ENCODE measurements at regions not wholly inside any gene's neighbourhood (a gene's known extent, or its start where the extent isn't known, plus 50 kb on each side); places are given as distances from the start of the nearest gene placed in this dataset.
"Not testable (repeated sequence)": the region's sequence is repeated elsewhere in the genome, so short reads cannot be mapped to it uniquely, and the experiment has no call there.

DNA sequence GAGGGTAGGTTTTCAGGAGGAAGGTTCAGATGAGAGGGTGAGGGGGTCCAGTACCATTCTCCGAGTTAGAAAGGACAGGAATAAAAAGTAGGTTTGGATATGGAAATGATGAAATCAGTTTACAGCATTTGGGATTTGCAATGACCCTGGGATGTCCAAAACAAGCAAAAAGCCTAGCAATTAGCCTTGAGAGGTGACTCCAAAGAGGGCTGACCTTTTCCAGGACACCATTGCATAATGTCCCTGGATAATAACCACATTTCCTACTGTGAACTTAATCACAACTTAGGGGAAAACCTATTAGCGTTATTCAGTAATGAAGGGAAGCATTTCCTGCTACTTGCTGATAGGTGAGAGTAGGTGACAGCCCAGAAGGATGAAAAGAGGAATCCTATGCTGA lies 101.4 kb upstream of the ARHGAP42 start:
- DNase-seq, result no peak

DNA sequence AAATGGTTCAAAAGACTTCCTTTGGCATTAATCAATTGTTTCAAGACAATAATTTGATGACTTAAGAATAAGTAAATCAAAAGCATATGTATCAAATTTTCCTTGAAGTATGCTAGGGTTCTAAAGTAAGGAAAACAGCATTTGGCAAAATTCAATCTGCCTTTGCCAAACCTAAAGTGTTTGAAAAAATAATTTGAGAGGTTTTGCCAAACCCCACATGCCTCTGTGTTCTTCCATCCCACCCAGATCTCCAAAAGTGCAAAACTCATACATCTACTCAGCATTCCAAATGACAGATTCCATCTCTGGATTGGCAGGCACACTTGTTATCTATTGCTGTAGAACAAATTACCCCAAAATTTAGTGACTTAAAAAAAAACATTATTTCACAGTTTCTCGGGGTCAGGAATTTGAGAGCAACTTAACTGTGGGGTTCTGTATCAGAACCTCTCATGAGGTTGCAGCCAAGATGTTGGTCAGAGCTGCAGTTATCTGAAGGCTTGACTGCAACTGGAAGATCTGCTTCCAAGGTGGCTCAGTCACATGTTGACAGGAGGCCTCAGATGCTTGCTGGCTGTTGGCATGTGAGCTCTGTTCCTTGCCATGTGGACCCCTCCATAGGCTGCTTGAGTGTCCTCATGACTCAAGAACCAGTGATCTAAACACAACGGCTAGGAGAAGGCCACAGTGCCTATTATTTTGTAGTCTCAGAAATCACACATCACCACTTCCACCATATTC lies 100.6 kb upstream of the ARHGAP42 start:
- no peak for DNase-seq

DNA sequence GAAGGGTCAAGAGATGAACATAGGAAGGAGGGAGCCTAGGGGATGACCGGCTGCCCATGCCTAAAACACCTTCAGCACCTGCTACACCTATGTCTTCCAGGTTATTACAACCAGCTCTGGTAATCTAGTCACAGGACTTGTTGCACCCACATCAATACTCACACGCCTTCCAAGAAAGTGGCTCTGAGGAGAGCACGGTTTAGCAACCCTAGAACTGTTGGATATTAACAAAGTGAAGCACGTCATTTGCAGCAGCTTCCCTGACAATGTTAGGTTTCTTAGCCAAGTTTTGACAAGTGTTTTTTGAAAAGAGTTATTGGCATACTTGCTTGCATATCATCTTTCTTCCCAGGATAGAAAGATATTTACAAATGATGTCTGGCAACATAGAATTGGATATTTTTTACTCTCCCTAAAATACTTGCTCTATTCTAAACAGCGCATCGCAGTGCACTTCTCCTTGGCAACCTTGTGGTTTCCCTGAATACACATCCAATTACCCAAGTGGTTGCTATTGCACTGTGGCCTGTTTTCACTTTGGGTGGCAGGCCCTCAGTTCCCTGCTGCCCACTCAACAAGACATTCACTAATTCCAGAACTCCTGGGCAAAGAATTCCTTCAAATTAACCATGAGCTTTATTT lies 94.3 kb upstream of the ARHGAP42 start:
- no peak for DNase-seq

DNA sequence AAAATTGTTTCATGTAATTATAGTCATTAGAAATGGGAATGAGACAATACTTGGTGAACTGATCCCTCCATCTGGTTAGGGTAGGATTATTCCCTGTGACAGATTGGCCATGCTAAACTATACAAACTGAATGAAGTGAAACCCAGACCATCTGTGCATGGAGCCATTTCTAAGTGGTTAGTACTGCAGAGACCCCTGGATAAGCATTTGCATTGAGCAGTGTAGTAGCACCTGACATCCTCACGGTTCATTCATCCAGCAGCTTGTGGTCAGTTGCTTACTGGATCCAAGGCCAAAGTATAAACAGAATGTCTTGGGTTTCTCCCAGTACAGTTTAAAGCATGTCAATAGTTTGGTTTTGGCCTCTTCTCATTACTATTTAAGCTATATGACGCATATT lies 93.8 kb upstream of the ARHGAP42 start:
- DNase-seq, result no peak

DNA sequence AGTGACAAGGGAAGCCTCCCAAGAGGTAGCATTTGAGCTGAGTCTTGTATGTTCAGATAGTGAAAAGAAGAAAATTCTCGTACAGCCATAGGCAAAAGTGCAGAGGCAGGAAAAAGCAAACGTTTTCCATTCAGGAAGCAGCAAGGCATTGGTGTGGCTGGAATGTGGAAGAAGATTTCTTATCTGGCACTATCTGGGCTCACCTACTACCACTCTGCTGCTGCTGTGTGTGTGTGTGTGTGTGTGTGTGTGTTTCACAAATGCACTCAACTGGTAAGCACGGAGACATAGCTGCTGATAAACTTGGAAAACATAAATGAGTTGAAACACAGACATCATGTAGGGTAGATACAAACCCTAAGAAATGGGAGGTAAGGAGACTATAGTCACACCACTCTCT lies 92.8 kb upstream of the ARHGAP42 start:
- no peak for DNase-seq

DNA sequence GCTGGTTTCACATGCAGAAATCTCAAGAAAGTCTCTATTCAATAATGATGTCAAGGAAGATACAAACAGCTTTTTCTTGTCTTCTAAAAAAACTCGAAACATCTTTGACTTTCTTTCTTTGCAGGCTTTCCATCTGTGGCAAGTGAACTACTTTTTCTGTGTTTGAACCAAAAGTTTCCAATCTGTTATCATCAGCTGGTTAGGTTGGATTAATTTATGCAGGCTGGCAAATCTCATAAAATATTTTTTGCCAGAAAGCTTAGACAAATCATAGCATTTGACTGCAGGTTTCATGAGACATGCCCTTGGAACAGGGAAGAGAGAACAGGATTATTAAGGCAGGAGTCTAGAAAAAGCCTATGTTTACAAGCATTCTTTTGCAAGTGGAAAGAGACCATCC lies 86.1 kb upstream of the ARHGAP42 start:
- no peak for DNase-seq

DNA sequence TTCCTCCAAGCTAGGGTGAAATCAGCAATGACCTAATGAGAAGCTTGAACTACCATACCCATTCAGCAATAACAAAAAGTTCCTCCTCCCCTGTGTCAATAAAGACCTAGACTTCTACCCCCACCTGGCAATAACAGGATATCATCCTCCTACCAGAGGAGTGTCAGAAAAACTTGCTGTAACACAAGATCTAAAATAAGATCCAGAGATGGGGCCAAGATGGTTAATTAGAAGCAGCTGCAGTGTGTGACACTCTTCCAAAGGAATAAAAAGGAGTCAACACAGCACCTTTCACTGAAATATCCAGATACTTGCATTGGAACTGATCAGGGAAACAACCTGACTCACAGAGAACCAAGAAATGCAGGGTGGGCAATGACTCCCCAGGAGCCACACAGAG lies 84.4 kb upstream of the ARHGAP42 start:
- DNase-seq, result no peak

DNA sequence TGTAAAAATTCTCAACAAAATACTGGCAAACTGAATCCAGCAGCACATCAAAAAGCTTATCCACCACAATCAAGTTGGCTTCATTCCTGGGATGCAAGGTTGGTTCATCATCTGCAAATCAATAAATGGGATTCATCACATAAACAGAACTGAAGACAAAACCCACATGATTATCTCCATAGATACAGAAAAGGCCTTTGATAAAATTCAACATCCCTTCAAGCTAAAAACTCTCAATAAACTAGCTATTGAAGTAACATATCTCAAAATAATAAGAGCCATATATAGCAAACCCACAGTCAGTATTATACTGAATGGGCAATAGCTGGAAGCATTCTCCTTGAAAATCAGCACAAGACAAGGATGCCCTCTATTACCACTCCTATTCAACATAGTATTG lies 79.3 kb upstream of the ARHGAP42 start:
- not testable (repeated sequence) for DNase-seq

DNA sequence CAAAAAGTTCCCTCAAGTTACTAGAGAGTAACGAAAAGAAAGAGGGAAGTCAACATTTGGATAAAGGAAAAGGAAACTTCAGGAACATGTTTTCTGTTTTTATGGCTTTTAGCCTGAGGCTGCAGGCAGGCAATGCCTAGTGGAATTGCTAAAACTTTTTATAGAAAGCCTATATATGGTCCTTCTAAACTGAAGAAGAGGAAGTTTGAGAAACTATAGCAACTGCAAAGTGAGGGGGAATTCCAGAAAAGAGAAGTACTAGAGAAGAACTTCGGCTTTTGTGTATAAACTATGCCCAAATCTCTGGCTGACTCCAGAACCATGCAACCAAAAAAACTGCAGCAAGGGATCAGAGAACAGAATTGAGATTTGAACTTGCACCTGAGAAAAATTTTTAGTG lies 74.3 kb upstream of the ARHGAP42 start:
- no peak for DNase-seq

DNA sequence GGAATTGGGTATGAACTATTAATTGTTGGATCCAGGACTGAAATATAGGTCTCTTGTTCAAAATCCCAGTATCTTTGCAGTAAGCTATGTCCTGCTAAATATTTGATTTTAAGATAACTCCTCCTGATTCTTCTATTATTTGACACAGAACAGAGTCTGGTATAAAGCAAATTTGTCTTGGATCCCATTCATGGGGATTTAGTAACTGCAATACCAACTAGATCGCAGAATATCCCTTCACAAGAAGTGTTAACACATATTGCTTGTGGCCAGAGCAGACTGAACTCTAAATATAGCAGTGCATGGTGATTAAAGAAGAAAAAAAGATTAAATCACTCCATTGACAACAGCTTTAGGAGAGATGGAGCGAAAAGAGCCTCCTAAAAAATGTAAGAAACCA lies 68.2 kb upstream of the ARHGAP42 start:
- DNase-seq, result no peak

DNA sequence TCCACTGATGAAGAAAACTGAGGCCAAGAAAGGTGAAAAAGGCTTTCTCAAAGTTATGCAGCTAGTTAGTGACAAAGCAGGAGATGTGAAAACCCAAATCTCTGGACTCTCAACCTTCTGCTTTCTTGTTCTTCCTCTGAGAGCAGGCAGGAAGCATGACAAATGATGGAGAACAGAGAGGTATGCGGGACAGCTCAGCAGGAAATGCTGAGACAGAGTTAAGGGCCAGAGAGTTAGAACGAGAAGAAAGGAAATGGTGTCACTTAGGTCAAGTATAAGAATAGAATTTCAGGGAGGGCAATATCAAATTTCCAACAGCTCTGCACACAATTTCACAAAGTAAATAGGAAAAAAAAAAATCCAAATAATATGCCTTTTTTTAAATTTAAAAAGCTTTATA lies 67.6 kb upstream of the ARHGAP42 start:
- DNase-seq, result no peak

DNA sequence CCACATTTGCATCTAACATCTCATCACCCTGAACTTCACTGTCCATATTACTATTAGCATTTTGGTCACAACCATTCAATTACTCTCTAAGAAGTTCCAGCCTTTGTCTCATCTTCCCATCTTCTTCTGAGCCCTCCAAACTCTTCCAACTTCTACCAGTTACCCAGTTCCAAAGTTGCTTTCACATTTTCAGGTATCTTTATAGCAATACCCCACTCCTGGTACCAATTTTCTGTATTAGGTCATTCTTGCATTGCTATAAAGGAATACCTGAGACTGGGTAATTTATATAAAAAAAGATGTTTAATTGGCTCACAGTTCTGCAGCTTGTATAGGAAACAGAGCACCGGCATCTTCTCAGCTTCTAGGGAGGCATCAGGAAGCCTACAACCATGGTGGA lies 64.7 kb upstream of the ARHGAP42 start:
- no peak for DNase-seq

DNA sequence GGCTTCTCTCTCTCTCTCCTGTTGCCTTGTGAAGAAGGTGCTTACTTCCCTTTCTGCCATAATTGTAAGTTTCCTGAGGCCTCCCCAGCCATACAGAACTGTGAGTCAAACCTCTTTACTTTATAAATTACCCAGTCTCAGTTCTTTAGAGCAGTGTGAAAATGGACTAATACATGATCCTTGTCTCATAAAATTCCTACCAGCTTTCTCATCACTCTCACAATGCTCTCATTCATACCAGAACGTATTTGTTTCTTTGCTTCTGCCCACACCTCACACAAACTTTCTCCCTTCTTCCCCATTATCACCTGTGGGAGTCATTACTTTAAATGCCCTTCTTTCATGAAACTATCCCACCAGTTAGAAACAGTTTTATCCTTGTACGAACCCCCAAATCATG lies 62.7 kb upstream of the ARHGAP42 start:
- no peak for DNase-seq

DNA sequence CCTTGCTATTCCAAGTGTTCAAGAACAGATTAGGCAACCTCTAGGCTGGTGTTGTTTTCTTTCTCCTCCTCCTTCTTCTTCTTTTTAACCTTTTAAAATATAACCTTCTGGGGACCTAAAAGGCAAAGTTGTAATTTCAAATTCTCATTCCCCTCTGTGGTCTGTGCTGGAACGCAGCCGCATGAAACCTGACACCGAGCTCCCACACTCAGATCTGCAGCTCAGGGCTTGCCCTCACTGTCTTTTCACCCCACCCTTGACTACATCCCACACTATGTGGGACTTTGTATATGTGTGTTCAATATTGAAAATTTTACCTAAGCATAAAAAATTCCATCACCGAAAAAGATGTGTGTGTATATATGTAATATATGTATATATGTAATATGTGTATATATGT lies 62.0 kb upstream of the ARHGAP42 start:
- no peak for DNase-seq

DNA sequence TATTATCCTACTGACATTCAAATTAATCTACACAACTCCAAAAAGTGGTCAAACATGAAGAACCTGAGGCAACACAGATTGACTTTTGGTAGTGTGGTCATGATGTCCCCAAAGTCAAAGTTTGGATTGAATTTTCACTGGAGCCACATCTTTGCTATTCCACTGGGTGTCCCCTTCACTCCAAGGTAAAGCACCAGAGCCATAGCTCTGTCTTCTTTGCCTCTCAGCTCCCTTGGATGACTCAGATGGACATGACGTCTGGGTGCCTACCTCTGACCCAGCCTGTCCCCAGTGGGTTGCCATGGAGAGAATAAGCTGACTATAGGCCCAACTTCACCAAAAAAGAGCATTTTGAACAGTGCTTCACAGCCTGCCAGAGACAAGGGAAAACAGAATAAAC lies 57.4 kb upstream of the ARHGAP42 start:
- DNase-seq, result no peak

DNA sequence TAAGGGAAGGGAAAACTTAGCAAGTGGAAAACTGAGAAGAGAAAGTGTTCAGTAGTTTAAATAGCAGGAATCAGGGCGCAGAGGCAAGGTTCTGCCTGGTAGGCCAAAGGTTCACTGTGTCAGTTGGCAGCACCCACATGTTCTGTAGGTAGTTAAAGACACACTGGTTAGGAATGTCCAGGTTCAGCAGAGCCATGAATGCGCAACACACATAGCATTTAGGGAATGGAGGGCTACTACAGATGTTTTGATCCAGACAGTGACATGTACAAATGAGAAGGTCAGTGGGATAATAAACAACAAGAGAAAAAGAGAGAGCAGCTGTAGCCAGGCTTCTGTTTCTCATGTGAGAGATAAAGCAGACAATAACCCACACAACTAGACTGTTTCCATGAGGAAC lies 56.2 kb upstream of the ARHGAP42 start:
- DNase-seq, result no peak

DNA sequence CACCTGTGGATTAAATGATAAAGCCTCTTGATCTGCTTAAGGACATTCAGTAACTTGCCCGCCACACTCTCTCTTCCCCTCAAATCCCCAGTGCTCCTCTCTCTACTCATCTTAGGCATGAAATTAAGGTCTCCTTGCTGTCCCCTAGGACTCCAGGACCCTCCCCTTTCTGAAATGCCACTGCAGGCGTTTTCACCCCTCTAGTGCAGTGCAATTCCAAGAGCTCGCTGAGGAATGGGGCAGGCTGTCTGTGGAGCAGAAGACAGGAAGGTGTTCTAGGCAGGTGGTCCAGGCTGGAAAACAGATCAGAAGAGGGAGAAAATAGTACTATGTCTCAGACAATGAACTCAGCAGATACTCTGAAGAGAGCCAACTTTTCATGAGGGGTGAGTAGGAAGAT lies 55.8 kb upstream of the ARHGAP42 start:
- DNase-seq, result no peak

DNA sequence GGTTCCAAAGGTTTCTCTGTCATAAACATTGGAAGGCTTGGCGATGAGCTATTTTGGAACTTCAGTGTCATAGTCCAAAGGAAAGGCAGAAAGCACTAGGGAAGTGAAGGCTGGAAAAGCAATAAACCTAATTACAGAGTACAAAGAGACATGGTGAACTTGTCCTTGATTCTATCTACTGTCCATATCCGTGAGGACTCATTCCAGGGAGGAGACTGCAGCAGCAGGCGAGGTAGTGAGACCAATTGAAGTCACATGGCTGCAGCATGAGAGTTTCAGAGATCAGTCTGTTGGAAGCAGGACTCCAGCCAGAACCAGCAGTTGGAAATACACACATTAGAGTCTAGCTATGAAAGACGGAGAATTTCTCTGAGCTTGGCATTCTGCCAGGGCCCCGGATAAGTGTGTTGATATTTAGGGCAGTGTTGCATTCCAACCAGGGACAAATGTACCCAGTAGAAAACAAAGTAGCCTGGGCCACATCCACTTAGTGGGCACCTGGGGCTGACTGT lies 54.1 kb upstream of the ARHGAP42 start:
- DNase-seq, result no peak

DNA sequence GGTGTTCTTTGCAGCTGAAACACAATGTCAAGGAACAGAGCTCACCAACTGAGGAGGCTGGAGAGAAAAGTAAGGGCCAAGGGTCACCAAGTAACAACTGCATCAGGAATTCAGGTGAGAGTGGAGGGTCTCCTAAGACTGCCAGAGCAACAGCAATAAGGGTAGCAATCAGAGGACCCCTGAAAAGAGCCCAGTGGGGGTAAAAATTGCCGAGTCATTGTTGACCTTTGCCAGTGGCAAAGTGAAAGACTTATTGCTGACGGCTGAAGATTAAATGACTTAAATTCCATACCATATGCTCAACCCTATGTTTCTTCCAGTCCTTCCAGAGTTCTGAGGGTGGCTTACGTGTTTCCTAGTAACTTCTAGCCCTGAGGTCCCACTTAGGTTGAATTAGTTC lies 51.9 kb upstream of the ARHGAP42 start:
- DNase-seq, result no peak

DNA sequence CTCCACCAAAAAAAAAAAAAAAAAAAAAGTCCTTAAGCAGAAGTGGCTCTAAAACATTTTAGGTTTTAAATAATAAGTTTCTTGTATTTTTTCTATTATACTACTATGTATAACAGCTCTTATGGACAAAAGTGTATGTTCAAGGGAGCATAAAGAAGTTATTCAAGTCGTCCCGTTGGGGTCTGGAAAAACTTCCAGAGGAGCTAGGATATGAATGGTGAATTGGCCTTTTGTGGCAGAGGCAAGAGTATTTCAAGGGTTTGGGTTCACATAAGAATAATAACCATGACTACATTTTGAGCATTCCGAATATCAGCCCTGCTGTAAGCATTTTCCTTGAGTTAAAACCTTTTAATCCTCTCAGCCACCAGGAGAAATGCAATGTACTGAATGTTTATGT lies 50.6 kb upstream of the ARHGAP42 start:
- DNase-seq, result no peak
